Psoas muscle (tissue), 7 donors: ENCODE measurements at regions not wholly inside any gene's neighbourhood (a gene's known extent, or its start where the extent isn't known, plus 50 kb on each side); places are given as distances from the start of the nearest gene placed in this dataset.

Source experiments
- ATAC-seq, 4 donors: fragments of 200-7000 bp; cut with Tn5 transposase; one replicate each; pipeline ENCODE4 v1.9.1; 2020; ENCODE audit warnings: moderate library complexity in 3 of 4, mild to moderate bottlenecking in 2 of 4
- DNase-seq, 2 donors: peaks; one replicate each; pipeline ENCODE4 v3.0.0-alpha.2; 2020
- H3K27ac ChIP-seq: fragments of 200-600 bp; one replicate; pipeline ENCODE4 v1.8.0; 2022
- H3K27me3 ChIP-seq, 3 donors: fragments of 200-600 bp in 1 of 3; one replicate each; pipeline versions ENCODE4 v1.6.1 to v1.8.0; 2013 to 2022; ENCODE audit warnings: low read length in 2 of 3, mild to moderate bottlenecking in 2 of 3, moderate library complexity in 1 of 3; ENCODE audit not compliant: insufficient read depth in 3 of 3
- H3K36me3 ChIP-seq, 2 donors: fragments of 200-600 bp in 1 of 2; one replicate each; pipeline versions ENCODE4 v1.6.1 to v1.8.0; 2013 to 2022; ENCODE audit warnings: low read depth in 1 of 2, mild to moderate bottlenecking in 1 of 2, moderate library complexity in 1 of 2; ENCODE audit not compliant: insufficient read depth in 1 of 2
- H3K4me1 ChIP-seq: fragments of 200-600 bp; one replicate; pipeline ENCODE4 v1.8.0; 2022
- H3K4me3 ChIP-seq: fragments of 200-600 bp; one replicate; pipeline ENCODE4 v1.8.0; 2022; ENCODE audit warnings: mild to moderate bottlenecking
- H3K9me3 ChIP-seq: fragments of 200-600 bp; one replicate; pipeline ENCODE4 v1.8.0; 2022
- CTCF ChIP-seq: fragments of 200-600 bp; IDR thresholded peaks from one replicate; pipeline ENCODE4 v1.8.0; 2022; ENCODE audit warnings: antibody characterized with exemption
- WGBS, 3 donors: extraction: QIAGEN DNeasy Blood & Tissue Kit; methylation state at CpG; one replicate each; pipeline versions ENCODE4 v1.1.6 to v1.1.7; 2013; 5-methylcytosine and 5-hydroxymethylcytosine counted together
- intact Hi-C, 2 donors: fragments of 100-400 bp; cut with DNase I; formaldehyde crosslinking; loops; one replicate each; pipeline versions ENCODE4 v1.11.0 to v1.14.2; 2022
- donor health status: healthy with polysubstance abuse.
- donor health status: DM: no; HTN: no; CAD: no; lungs with moderate emphysema.
- donor health status: Bipolar disorder and iron deficiency.
- donor health status: healthy.
- donor health status: DM: yes; HTN: yes; CAD: no.
- donor health status: DM: no; HTN: no; CAD: no.
- donor health status: DM: yes; HTN: yes; CAD: no.

- intact Hi-C loops, result no loop called here
- no peaks in the 10 kb centered on the region for H3K9me3 ChIP-seq
- H3K36me3 ChIP-seq, result no peaks in the 10 kb centered on the region
- no peaks in the 10 kb centered on the region for H3K27me3 ChIP-seq
- H3K27ac ChIP-seq, result no peak overlapping the region
- ATAC-seq (no peak), DNase-seq (no peak)
- 71 to 85% (median 79%) methylated on average over 2 of the region's 2 CpGs for WGBS, 3 donors
- H3K4me1 ChIP-seq, result no peaks in the 10 kb centered on the region
- no peak overlapping the region for H3K4me3 ChIP-seq
- no peak for TF ChIP-seq CTCF
These were observed 184.4 kb downstream of the SPCS3 start for GRCh38 chr4:176504118-176504517.

GRCh38 chr4:176507845-176508533 is 188.2 kb downstream of the SPCS3 start:
- H3K36me3 ChIP-seq, result no peaks in the 10 kb centered on the region
- WGBS, 3 donors, result 77 to 79% (median 77%) methylated on average over 8 of the region's 8 CpGs
- no peak overlapping the region for H3K4me3 ChIP-seq
- no peak overlapping the region for H3K27ac ChIP-seq
- no peaks in the 10 kb centered on the region for H3K27me3 ChIP-seq
- DNase-seq (no peak), ATAC-seq (no peak)
- no peak for TF ChIP-seq CTCF
- H3K9me3 ChIP-seq, result no peaks in the 10 kb centered on the region
- H3K4me1 ChIP-seq, result no peaks in the 10 kb centered on the region
- intact Hi-C loops, result no loop called here

- H3K27ac ChIP-seq, result no peak overlapping the region
- intact Hi-C loops, result no loop called here
- TF ChIP-seq CTCF, result no peak
- H3K27me3 ChIP-seq, result no peaks in the 10 kb centered on the region
- no peak for DNase-seq
- ATAC-seq, result no peak
- H3K36me3 ChIP-seq, result no peaks in the 10 kb centered on the region
- no peak overlapping the region for H3K4me3 ChIP-seq
- 48 to 58% (median 50%) methylated on average over 4 of the region's 4 CpGs for WGBS, 3 donors
- no peaks in the 10 kb centered on the region for H3K9me3 ChIP-seq
- H3K4me1 ChIP-seq, result no peaks in the 10 kb centered on the region
These were observed 189.1 kb downstream of the SPCS3 start for GRCh38 chr4:176508780-176509331.

- Histone ChIP-seq H3K36me3 (no peaks in the 10 kb centered on the region), H3K4me1 (no peaks in the 10 kb centered on the region), H3K4me3 (no peak overlapping the region), H3K27me3 (no peaks in the 10 kb centered on the region), H3K27ac (no peak overlapping the region), H3K9me3 (no peaks in the 10 kb centered on the region)
- intact Hi-C loops, result no loop called here
- DNase-seq (no peak), ATAC-seq (no peak)
- 36 to 60% (median 46%) methylated on average over 2 of the region's 2 CpGs for WGBS, 3 donors
- no peak for TF ChIP-seq CTCF
These were observed 205.8 kb downstream of the SPCS3 start for GRCh38 chr4:176525576-176525975.

GRCh38 chr4:176526704-176527103 is 206.9 kb downstream of the SPCS3 start:
- intact Hi-C loops, result no loop called here
- 9 to 12% (median 11%) methylated on average over 5 of the region's 5 CpGs for WGBS, 3 donors
- Histone ChIP-seq H3K9me3 (no peaks in the 10 kb centered on the region), H3K27ac (no peak overlapping the region), H3K4me3 (no peak overlapping the region), H3K27me3 (no peaks in the 10 kb centered on the region), H3K36me3 (no peaks in the 10 kb centered on the region), H3K4me1 (no peaks in the 10 kb centered on the region)
- DNase-seq, result no peak
- TF ChIP-seq CTCF, result no peak
- ATAC-seq, result no peak
